ENCODE measurements at regions not wholly inside any gene's neighbourhood (a gene's known extent, or its start where the extent isn't known, plus 50 kb on each side); places are given as distances from the start of the nearest gene placed in this dataset.
"Not testable (repeated sequence)": the region's sequence is repeated elsewhere in the genome, so short reads cannot be mapped to it uniquely, and the experiment has no call there.

DNA sequence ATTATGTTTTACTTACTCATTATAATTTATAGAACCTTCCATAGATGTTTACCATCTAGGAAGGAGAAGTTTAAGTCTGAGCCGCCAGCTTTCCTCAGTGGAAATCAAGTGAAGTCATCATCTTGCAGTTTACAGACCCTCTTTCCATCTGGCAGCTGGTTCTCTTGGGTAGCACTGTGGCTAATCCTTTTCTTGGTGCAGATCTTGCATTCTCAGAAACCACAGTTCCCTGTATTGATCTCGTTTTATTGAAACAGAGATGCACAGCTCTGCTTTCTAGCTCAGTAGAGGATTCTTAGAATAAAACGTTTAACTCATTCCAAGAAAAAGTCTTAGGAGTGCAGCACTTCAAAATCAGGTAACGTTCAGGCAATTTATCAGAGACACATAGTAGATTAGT is 1154.7 kb downstream of the FOXD4L5 start:
- H3K27me3 Mint-ChIP-seq; ATAC-seq (replicated peaks); H3K4me3 Mint-ChIP-seq; H3K9me3 Mint-ChIP-seq; H3K36me3 Mint-ChIP-seq (ENCODE audit: insufficient read depth); H3K4me1 Mint-ChIP-seq (ENCODE audit: low read depth in 2 of 2); H3K27ac Mint-ChIP-seq; DNase-seq: not testable (repeated sequence)

DNA sequence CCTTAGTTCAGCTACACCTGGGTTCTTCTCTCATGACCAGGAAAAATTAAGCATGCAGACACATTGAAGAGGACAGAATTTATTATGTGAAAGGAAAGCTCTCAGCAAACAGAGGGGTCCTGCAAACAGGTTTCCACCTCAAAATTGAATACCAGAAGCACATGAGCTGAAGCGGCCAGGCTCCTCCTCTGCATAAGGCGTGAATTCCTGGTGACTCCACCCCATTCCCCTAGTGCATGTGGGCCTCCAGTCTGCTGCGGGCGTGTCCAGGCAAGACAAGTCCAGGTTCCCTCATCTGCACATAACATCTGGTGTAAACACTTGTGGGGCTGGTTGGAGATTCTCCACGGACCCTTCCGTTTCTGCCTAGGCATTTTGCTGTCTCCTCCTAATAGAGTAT is 1156.4 kb downstream of the FOXD4L5 start:
- no peak overlapping the region for H3K27ac Mint-ChIP-seq
- no peaks in the 10 kb centered on the region for H3K36me3 Mint-ChIP-seq (ENCODE audit: insufficient read depth)
- no peaks in the 10 kb centered on the region for H3K4me1 Mint-ChIP-seq (ENCODE audit: low read depth in 2 of 2)
- no peaks in the 10 kb centered on the region for H3K27me3 Mint-ChIP-seq
- no peak for DNase-seq
- H3K4me3 Mint-ChIP-seq = no peak overlapping the region
- peaks cover 3 to 7% of the 10 kb centered on the region in 2 donors for H3K9me3 Mint-ChIP-seq
- no peak for ATAC-seq (replicated peaks)

DNA sequence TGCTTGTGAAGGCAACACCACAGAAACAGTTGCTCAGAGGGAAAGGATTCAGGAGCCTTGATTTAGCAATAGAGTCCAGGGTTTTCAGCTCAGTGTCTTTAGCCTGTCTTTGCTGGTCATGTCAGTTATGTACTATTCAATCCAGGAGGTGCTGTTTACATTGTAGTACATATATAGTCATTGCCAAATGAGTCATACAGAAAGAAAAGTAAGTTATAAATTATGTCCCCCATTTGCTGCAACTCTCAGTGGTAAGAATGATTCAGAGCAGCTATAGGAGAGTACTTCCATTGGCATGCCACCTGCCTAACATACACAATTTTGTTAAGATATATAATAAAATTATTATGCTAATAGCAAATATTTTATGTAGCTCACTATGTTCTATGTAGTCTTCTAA is 1163.4 kb downstream of the FOXD4L5 start:
- H3K27ac Mint-ChIP-seq; H3K36me3 Mint-ChIP-seq (ENCODE audit: insufficient read depth); ATAC-seq (replicated peaks); H3K4me1 Mint-ChIP-seq (ENCODE audit: low read depth in 2 of 2); H3K4me3 Mint-ChIP-seq; H3K27me3 Mint-ChIP-seq; DNase-seq: not testable (repeated sequence)
- peaks cover 6 to 14% of the 10 kb centered on the region in 2 donors for H3K9me3 Mint-ChIP-seq

DNA sequence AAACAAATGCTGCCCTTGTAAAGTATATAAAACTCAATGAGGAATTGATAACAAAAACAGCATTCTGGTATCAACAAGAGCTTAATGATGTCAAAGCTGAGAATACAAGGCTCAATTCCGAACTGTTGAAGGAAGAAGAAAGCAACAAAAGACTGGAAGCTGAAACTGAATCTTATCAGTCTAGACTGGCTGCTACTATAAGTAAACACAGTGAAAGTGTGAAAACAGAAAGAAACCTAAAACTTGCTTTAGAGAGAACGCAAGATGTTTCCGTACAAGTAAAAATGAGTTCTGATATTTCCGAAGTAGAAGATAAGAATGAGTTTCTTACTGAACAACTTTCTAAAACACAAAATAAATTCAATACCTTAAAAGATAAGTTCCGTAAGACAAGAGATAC is 1167.7 kb downstream of the FOXD4L5 start:
- H3K36me3 Mint-ChIP-seq (ENCODE audit: insufficient read depth); H3K9me3 Mint-ChIP-seq; H3K4me3 Mint-ChIP-seq; H3K27ac Mint-ChIP-seq; DNase-seq; H3K4me1 Mint-ChIP-seq (ENCODE audit: low read depth in 2 of 2); H3K27me3 Mint-ChIP-seq; ATAC-seq (replicated peaks): not testable (repeated sequence)

DNA sequence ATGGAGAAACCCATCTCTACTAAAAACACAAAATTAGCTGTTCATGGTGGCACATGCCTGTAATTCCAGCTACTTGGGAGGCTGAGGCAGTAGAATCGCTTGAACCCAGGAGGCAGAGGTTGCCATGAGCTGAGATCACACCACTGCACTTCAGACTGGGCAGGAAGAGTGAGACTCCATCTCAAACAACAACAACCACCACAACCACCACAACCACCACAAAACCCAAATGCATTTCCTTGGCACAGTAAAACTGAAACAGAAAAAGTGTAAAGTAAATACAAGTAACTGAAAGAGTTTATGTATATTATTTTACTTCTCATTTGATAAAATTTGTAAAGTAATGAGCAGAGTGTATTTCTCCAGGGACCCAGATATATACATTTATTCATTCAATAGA is 1177.1 kb downstream of the FOXD4L5 start:
- not testable (repeated sequence) for ATAC-seq (replicated peaks); H3K27ac Mint-ChIP-seq; H3K4me1 Mint-ChIP-seq (ENCODE audit: low read depth in 2 of 2); H3K9me3 Mint-ChIP-seq; H3K27me3 Mint-ChIP-seq; H3K36me3 Mint-ChIP-seq (ENCODE audit: insufficient read depth); H3K4me3 Mint-ChIP-seq; DNase-seq

DNA sequence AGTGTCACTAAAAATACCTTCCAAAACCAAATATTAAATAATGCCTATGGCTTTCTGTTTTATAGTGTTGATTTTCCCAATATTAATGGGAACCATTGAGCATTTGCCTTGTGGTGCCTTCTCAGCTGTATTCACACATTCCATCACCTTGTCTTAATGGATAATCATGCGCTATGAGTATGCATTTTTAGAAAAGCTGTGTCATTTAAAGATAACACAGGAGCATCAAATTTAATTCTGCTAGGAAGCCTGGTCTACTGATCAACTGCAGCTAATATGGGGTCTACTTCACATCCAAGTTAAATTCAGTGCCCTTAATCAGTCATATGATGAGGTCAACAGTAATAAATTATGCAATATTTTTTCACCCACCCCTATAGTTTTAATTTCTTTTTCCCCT is 1177.8 kb downstream of the FOXD4L5 start:
- not testable (repeated sequence) for DNase-seq; H3K27ac Mint-ChIP-seq; H3K4me3 Mint-ChIP-seq; H3K4me1 Mint-ChIP-seq (ENCODE audit: low read depth in 2 of 2); ATAC-seq (replicated peaks); H3K27me3 Mint-ChIP-seq; H3K36me3 Mint-ChIP-seq (ENCODE audit: insufficient read depth)
- peaks cover 5 to 14% of the 10 kb centered on the region in 2 donors for H3K9me3 Mint-ChIP-seq

DNA sequence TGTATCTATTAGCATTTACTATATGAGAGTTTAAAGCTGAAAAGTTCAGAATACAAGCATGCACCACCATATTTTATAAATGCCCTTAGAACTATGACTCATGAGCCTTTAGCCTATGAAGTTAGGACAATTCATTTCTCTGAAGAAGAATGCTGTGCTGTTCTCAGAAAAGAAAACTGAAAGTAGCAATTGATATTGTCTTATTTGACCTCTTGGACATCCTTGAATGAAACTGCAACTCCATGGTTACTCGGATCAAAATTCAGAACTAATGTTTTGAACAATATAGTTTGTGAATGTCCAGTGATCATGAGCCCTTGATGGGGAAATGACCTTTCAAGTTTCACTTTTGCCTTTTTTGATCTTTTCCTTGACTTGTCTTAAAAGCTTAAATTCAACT is 1179.8 kb downstream of the FOXD4L5 start:
- DNase-seq; H3K4me1 Mint-ChIP-seq (ENCODE audit: low read depth in 2 of 2); H3K27me3 Mint-ChIP-seq; H3K27ac Mint-ChIP-seq; ATAC-seq (replicated peaks); H3K4me3 Mint-ChIP-seq; H3K36me3 Mint-ChIP-seq (ENCODE audit: insufficient read depth): not testable (repeated sequence)
- peaks cover 5 to 14% of the 10 kb centered on the region in 2 donors for H3K9me3 Mint-ChIP-seq

DNA sequence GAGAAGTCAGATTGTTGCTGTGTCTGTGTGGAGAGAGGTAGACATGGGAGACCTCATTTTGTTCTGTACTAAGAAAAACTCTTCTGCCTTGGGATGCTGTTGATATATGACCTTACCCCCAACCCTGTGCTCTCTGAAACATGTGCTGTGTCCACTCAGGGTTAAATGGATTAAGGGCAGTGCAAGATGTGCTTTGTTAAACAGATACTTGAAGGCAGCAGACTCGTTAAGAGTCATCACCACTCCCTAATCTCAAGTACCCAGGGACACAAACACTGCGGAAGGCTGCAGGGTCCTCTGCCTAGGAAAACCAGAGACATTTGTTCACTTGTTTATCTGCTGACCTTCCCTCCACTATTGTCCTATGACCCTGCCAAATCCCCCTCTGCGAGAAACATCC is 1183.5 kb downstream of the FOXD4L5 start:
- H3K36me3 Mint-ChIP-seq (ENCODE audit: insufficient read depth); H3K4me3 Mint-ChIP-seq; H3K27me3 Mint-ChIP-seq; ATAC-seq (replicated peaks); DNase-seq; H3K4me1 Mint-ChIP-seq (ENCODE audit: low read depth in 2 of 2); H3K27ac Mint-ChIP-seq: not testable (repeated sequence)
- peaks cover 5 to 14% of the 10 kb centered on the region in 2 donors for H3K9me3 Mint-ChIP-seq

DNA sequence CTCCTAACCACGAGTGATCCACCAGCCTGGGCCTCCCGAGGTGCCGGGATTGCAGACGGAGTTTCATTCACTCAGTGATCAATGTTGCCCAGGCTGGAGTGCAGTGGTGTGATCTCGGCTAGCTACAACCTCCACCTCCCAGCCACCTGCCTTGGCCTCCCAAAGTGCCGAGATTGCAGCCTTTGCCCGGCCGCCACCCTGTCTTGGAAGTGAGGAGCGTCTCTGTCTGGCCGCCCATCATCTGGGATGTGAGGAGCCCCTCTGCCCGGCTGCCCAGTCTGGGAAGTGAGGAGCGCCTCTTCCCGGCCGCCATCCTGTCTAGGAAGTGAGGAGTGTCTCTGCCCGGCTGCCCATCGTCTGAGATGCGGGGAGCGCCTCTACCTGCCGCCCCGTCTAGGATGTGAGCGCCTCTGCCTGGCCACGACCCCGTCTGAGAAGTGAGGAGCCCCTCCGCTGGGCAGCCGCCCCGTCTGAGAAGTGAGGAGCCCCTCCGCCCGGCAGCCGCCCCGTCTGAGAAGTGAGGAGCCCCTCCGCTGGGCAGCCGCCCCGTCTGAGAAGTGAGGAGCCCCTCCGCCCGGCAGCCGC is 1184.3 kb downstream of the FOXD4L5 start:
- peaks cover 5 to 14% of the 10 kb centered on the region in 2 donors for H3K9me3 Mint-ChIP-seq

DNA sequence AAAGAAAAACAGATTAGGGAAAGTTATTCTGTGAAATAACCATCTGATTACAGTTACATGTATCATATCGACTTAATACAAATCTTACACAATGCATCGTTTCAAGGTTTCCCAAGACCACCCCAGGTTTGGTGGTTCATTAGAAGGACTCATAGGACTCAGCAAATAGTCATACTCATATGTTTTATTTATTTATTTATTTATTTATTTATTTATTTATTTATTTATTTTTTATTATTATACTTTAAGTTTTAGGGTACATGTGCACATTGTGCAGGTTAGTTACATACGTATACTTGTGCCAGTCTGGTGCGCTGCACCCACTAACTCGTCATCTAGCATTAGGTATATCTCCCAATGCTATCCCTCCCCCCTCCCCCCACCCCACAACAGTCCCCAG is 1199.0 kb downstream of the FOXD4L5 start:
- not testable (repeated sequence) for H3K36me3 Mint-ChIP-seq (ENCODE audit: insufficient read depth); H3K27ac Mint-ChIP-seq; H3K9me3 Mint-ChIP-seq; DNase-seq; H3K27me3 Mint-ChIP-seq; H3K4me3 Mint-ChIP-seq; ATAC-seq (replicated peaks); H3K4me1 Mint-ChIP-seq (ENCODE audit: low read depth in 2 of 2)

More for the DNA sequence above, 1184.3 kb downstream of the FOXD4L5 start:
- ATAC-seq (replicated peaks); H3K27me3 Mint-ChIP-seq; H3K27ac Mint-ChIP-seq; H3K36me3 Mint-ChIP-seq (ENCODE audit: insufficient read depth); H3K4me1 Mint-ChIP-seq (ENCODE audit: low read depth in 2 of 2); DNase-seq; H3K4me3 Mint-ChIP-seq: not testable (repeated sequence)

DNA sequence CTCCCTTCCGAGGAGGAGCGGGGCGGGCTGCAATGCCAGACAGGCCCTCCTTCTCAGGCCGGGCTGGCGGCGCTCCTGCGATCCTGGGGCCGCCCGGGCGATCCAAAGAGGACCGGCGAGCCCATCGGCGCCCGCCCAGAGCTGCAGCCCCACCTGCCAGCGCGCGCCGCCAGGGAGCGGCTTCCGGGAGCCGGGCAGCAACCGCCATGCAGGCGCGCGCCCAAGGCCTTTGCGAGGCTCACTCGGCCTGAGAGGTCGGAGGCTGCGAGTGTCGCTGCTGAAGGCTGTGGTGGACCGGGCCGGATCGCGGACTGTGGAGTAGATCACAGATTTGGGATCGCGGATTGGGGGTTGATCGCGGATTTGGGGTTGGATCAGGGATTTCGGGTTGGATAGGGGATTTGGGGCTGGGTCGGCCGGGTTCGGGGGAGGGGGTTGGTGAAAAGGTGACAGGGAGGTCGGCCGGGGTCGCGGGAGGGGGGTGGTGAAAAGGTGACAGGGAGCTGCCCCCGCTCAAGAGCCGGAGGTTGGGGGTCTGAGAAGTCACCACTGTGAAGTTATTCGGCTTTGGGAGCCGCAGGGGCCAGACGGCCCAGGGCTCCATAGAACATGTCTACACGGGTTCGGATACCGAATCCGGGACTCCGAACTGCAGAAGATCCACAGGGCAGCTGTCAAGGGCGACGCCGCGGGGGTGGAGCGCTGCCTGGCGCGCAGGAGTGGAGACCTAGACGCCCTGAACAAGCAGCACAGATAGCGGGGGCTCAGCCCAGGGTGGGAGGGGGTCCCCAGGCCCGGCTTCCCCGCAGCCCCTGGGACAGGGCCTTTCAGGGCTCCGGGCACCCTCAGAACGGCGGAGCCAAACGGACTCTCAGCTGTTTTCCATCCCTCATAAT is 1213.4 kb downstream of the FOXD4L5 start:
- not testable (repeated sequence) for ATAC-seq (replicated peaks); H3K4me3 Mint-ChIP-seq; H3K27ac Mint-ChIP-seq; DNase-seq; H3K9me3 Mint-ChIP-seq; H3K27me3 Mint-ChIP-seq; H3K4me1 Mint-ChIP-seq (ENCODE audit: low read depth in 2 of 2); H3K36me3 Mint-ChIP-seq (ENCODE audit: insufficient read depth)

DNA sequence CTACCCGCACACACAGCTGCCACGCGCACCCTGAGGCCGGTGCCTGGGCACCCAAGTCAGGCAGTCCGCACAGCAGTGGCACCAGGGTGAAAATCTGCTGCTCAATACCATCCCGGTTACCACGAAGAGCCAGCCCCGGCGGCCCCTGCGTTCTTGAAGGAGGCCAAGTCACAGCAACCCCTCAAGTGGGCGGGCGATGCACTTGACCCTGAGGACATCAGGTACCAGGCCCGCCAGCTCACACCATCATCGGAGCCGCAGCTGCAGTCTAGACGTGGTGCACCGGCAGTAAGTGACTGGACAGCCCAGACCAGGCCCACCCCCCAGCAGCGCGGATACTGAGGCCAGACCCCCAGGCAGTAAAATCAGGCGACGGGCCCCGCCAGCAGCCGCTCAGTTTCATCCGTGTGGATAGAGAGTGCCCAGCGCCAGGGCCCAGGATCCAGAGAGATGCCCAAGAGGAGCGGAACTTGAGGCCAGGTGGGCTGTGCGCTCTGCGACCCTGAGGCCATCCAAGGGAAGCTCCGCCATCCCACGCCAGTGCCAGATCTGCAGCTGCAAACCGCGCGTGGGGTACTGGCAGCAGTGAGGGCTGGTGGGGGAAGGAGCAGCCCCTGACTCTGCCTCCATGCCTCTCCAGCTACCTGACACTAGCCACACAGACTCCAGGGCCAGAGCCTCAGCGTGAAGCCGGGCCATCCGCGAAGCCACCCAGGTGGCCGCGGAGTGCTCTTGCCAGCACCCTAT is 1214.2 kb downstream of the FOXD4L5 start:
- H3K27me3 Mint-ChIP-seq; ATAC-seq (replicated peaks): not testable (repeated sequence)

DNA sequence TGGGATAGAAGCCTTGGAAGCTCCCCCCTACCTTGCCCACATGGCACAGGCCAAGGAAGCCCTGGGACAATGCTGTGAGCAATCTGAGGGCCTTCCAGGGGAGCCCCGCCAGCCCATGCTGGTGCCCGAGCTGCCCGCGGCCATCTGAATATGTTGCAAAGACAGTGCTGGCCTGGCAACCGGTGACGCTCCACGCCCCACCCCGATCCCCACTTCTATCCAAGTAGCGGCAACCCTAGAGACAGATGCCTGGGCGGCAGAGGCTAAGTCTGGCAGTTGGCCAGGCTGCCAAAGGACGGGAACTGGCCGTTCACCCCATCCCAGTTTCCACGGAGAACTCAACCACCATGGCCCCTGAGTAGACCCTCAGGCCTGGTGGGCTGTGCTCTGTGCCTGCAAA is 1214.9 kb downstream of the FOXD4L5 start:
- not testable (repeated sequence) for H3K4me1 Mint-ChIP-seq (ENCODE audit: low read depth in 2 of 2)

More for the DNA sequence above, 1214.2 kb downstream of the FOXD4L5 start:
- H3K4me1 Mint-ChIP-seq (ENCODE audit: low read depth in 2 of 2); H3K27ac Mint-ChIP-seq; H3K9me3 Mint-ChIP-seq; H3K36me3 Mint-ChIP-seq (ENCODE audit: insufficient read depth); DNase-seq; H3K4me3 Mint-ChIP-seq: not testable (repeated sequence)

More for the DNA sequence above, 1214.9 kb downstream of the FOXD4L5 start:
- H3K4me3 Mint-ChIP-seq; DNase-seq; H3K9me3 Mint-ChIP-seq; H3K27ac Mint-ChIP-seq; H3K36me3 Mint-ChIP-seq (ENCODE audit: insufficient read depth); H3K27me3 Mint-ChIP-seq; ATAC-seq (replicated peaks): not testable (repeated sequence)

Data from effector memory CD8-positive, alpha-beta T cell (primary cell).